ENCODE measurements at regions not wholly inside any gene's neighbourhood (a gene's known extent, or its start where the extent isn't known, plus 50 kb on each side); places are given as distances from the start of the nearest gene placed in this dataset.

- Histone ChIP-seq H3K36me3 (ENCODE audit: control insufficient read depth in 2 of 2, extremely low read depth in 1 of 2, insufficient read depth in 2 of 2, low read length in 2 of 2) (no peaks in the 10 kb centered on the region), H3K79me2 (ENCODE audit: control insufficient read depth, insufficient read depth, low read length) (no peaks in the 10 kb centered on the region), H3K27ac (ENCODE audit: control insufficient read depth, insufficient read depth, low read length) (no peak overlapping the region), H3K9ac (ENCODE audit: control insufficient read depth, extremely low read depth, insufficient read depth, low read length) (no peak overlapping the region), H4K20me1 (ENCODE audit: control insufficient read depth, extremely low read depth, insufficient read depth, low read length) (no peaks in the 10 kb centered on the region), H3K4me2 (ENCODE audit: control insufficient read depth, extremely low read depth, insufficient read depth, low read depth, low read length) (no peak overlapping the region), H3K9me1 (ENCODE audit: control insufficient read depth, extremely low read depth, insufficient read depth, low read length) (no peaks in the 10 kb centered on the region), H2AFZ (ENCODE audit: control insufficient read depth, low read length) (no peak overlapping the region), H3K9me3 (ENCODE audit: control insufficient read depth, low read depth, low read length) (no peaks in the 10 kb centered on the region), H3K4me1 (ENCODE audit: control insufficient read depth, extremely low read depth, insufficient read depth, low read length) (no peaks in the 10 kb centered on the region), H3K27me3 (ENCODE audit: control insufficient read depth, extremely low read depth, insufficient read depth, low read length) (no peaks in the 10 kb centered on the region), H3K4me3 (ENCODE audit: control insufficient read depth in 2 of 3, extremely low read depth in 1 of 3, insufficient read depth in 2 of 3, low read depth in 1 of 3, low read length in 3 of 3) (no peak overlapping the region)
- FAIRE-seq (no peak), DNase-seq (ENCODE audit: low read depth, low spot score) (no peak)
- dilution Hi-C loops (cut with MboI; ENCODE audit: extremely low pct_ligation_motif_present, low sequenced_read_pairs), result no loop called here
- no peak for TF ChIP-seq CTCF (optimal IDR thresholded peaks at IDR 0.05 in 1 of 3, IDR thresholded peaks at IDR 0.05 in 1 of 3, conservative IDR thresholded peaks at IDR 0.05 in 1 of 3; ENCODE audit: extremely low read depth in 1 of 3, insufficient read depth in 2 of 3, low read length in 3 of 3)
- TF ChIP-seq EZH2 (IDR thresholded peaks at IDR 0.05; ENCODE audit: low read length), result no peak
Observed at GRCh38 chr3:170773682-170774425, 96.1 kb downstream of the RPL22L1 start.

GRCh38 chr3:170772175-170772574 lies 97.8 kb downstream of the RPL22L1 start:
- Histone ChIP-seq H2AFZ (ENCODE audit: control insufficient read depth, low read length) (no peak overlapping the region), H3K9me1 (ENCODE audit: control insufficient read depth, extremely low read depth, insufficient read depth, low read length) (no peaks in the 10 kb centered on the region), H3K9ac (ENCODE audit: control insufficient read depth, extremely low read depth, insufficient read depth, low read length) (no peak overlapping the region), H3K36me3 (ENCODE audit: control insufficient read depth in 2 of 2, extremely low read depth in 1 of 2, insufficient read depth in 2 of 2, low read length in 2 of 2) (no peaks in the 10 kb centered on the region), H3K79me2 (ENCODE audit: control insufficient read depth, insufficient read depth, low read length) (no peaks in the 10 kb centered on the region), H3K27ac (ENCODE audit: control insufficient read depth, insufficient read depth, low read length) (no peak overlapping the region), H3K4me2 (ENCODE audit: control insufficient read depth, extremely low read depth, insufficient read depth, low read depth, low read length) (no peak overlapping the region), H3K4me3 (ENCODE audit: control insufficient read depth in 2 of 3, extremely low read depth in 1 of 3, insufficient read depth in 2 of 3, low read depth in 1 of 3, low read length in 3 of 3) (no peak overlapping the region), H3K27me3 (ENCODE audit: control insufficient read depth, extremely low read depth, insufficient read depth, low read length) (no peaks in the 10 kb centered on the region), H3K9me3 (ENCODE audit: control insufficient read depth, low read depth, low read length) (no peaks in the 10 kb centered on the region), H3K4me1 (ENCODE audit: control insufficient read depth, extremely low read depth, insufficient read depth, low read length) (no peaks in the 10 kb centered on the region), H4K20me1 (ENCODE audit: control insufficient read depth, extremely low read depth, insufficient read depth, low read length) (no peaks in the 10 kb centered on the region)
- TF ChIP-seq CTCF (optimal IDR thresholded peaks at IDR 0.05 in 1 of 3, IDR thresholded peaks at IDR 0.05 in 1 of 3, conservative IDR thresholded peaks at IDR 0.05 in 1 of 3; ENCODE audit: extremely low read depth in 1 of 3, insufficient read depth in 2 of 3, low read length in 3 of 3) (no peak), EZH2 (IDR thresholded peaks at IDR 0.05; ENCODE audit: low read length) (no peak)
- FAIRE-seq, result no peak
- DNase-seq (ENCODE audit: low read depth, low spot score), result no peak
- dilution Hi-C loops (cut with MboI; ENCODE audit: extremely low pct_ligation_motif_present, low sequenced_read_pairs), result no loop called here
